ENCODE measurements at regions not wholly inside any gene's neighbourhood (a gene's known extent, or its start where the extent isn't known, plus 50 kb on each side); places are given as distances from the start of the nearest gene placed in this dataset.
"Not testable (repeated sequence)": the region's sequence is repeated elsewhere in the genome, so short reads cannot be mapped to it uniquely, and the experiment has no call there.

DNA sequence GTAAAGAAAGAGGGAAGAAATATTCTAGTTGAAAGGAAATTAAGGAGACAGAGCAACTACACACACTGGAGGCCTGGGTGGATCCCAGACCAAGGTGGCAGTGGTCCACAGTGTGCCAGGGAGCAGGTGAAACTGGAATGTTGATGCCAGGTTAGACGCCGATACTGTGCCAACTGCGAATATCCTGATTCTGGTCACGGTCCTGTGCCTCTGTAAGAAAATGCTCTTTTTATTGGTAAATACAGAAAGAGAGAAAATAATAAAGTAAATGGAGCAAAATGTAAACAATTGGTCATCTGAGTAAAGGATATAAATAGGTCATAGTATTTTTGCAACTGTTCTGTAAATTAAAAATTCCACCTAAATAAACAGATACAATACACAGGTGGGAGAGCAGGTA, 131.1 kb downstream of the ATP6V0E2 start:
- TF ChIP-seq, protein P1, sequence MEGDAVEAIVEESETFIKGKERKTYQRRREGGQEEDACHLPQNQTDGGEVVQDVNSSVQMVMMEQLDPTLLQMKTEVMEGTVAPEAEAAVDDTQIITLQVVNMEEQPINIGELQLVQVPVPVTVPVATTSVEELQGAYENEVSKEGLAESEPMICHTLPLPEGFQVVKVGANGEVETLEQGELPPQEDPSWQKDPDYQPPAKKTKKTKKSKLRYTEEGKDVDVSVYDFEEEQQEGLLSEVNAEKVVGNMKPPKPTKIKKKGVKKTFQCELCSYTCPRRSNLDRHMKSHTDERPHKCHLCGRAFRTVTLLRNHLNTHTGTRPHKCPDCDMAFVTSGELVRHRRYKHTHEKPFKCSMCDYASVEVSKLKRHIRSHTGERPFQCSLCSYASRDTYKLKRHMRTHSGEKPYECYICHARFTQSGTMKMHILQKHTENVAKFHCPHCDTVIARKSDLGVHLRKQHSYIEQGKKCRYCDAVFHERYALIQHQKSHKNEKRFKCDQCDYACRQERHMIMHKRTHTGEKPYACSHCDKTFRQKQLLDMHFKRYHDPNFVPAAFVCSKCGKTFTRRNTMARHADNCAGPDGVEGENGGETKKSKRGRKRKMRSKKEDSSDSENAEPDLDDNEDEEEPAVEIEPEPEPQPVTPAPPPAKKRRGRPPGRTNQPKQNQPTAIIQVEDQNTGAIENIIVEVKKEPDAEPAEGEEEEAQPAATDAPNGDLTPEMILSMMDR (IDR thresholded peaks at IDR 0.05), result not testable (repeated sequence)
- TF ChIP-seq EZH2, EZH2phosphoT487 (IDR thresholded peaks at IDR 0.05): not testable (repeated sequence)
